ENCODE measurements at regions not wholly inside any gene's neighbourhood (a gene's known extent, or its start where the extent isn't known, plus 50 kb on each side); places are given as distances from the start of the nearest gene placed in this dataset.

DNA sequence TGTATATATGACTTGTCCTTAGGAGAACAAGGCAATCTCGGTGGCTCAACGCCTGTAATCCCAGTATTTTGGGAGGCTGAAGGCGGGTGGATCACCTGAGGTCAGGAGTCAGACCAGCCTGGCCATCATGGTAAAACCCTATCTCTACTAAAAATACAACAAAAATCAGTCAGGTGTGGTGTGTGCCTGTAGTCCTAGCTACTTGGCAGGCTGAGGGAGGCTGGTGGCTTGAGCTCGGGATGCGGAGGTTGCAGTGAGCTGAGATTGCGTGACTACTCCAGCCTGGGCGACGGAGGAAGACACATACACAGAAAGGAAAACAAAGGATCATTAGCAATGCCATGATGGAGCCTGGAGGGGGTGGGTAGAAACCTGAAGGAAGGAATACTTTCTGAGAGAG lies 166.6 kb upstream of the RREB1 start:
- H3K36me3 Mint-ChIP-seq = no peaks in the 10 kb centered on the region
- peaks cover 0 to 5% (median 3%) of the 10 kb centered on the region in 3 donors for H3K27me3 Mint-ChIP-seq (ENCODE audit: low read depth in 3 of 3)
- Histone ChIP-seq H3K4me1 (ENCODE audit: control insufficient read depth in 1 of 2, insufficient read depth in 2 of 2, low read length in 2 of 2) (peaks cover 10 to 14% of the 10 kb centered on the region in 2 donors), H3K9ac (ENCODE audit: insufficient read depth, low read length, poor library complexity, severe bottlenecking) (no peak overlapping the region), H3K4me3 (replicated peaks in 1 of 3; ENCODE audit: low read depth in 2 of 3, low read length in 3 of 3) (no peak overlapping the region), H3K4me2 (replicated peaks; ENCODE audit: extremely low read depth, low read length, poor library complexity, severe bottlenecking) (no peak overlapping the region), H3K27ac (ENCODE audit: low read depth in 1 of 2, low read length in 2 of 2) (no peak overlapping the region), H3K36me3 (replicated peaks in 1 of 2; ENCODE audit: control insufficient read depth in 1 of 2, insufficient read depth in 2 of 2, low read length in 2 of 2) (no peaks in the 10 kb centered on the region), H3K9me3 (replicated peaks in 1 of 2; ENCODE audit: control insufficient read depth in 1 of 2, insufficient read depth in 1 of 2, low read length in 2 of 2) (no peaks in the 10 kb centered on the region), H3K27me3 (ENCODE audit: control insufficient read depth in 2 of 2, insufficient read depth in 2 of 2, low read length in 2 of 2) (no peaks in the 10 kb centered on the region), H4K20me1 (ENCODE audit: insufficient read depth, low read length) (no peaks in the 10 kb centered on the region), H3K79me2 (ENCODE audit: insufficient read depth, low read length) (no peaks in the 10 kb centered on the region), H2AFZ (ENCODE audit: insufficient read depth, low read depth, low read length, poor library complexity, severe bottlenecking) (no peak overlapping the region)
- intact Hi-C loops (cut with micrococcal nuclease) = no loop called here
- H3K4me3 Mint-ChIP-seq = no peak overlapping the region
- no peak for DNase-seq
- WGBS (ENCODE audit: insufficient coverage) = 96% methylated on average over 5 of the region's 8 CpGs
- peaks cover 17% of the 10 kb centered on the region for H3K4me1 Mint-ChIP-seq
- peaks cover 0 to 5% (median 0%) of the 10 kb centered on the region in 7 donors for H3K9me3 Mint-ChIP-seq
- peak overlapping the region in 1 of 7 donors; percentile 64 for H3K27ac Mint-ChIP-seq
- TF ChIP-seq, protein P1, sequence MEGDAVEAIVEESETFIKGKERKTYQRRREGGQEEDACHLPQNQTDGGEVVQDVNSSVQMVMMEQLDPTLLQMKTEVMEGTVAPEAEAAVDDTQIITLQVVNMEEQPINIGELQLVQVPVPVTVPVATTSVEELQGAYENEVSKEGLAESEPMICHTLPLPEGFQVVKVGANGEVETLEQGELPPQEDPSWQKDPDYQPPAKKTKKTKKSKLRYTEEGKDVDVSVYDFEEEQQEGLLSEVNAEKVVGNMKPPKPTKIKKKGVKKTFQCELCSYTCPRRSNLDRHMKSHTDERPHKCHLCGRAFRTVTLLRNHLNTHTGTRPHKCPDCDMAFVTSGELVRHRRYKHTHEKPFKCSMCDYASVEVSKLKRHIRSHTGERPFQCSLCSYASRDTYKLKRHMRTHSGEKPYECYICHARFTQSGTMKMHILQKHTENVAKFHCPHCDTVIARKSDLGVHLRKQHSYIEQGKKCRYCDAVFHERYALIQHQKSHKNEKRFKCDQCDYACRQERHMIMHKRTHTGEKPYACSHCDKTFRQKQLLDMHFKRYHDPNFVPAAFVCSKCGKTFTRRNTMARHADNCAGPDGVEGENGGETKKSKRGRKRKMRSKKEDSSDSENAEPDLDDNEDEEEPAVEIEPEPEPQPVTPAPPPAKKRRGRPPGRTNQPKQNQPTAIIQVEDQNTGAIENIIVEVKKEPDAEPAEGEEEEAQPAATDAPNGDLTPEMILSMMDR (IDR thresholded peaks at IDR 0.05) = no peak

DNA sequence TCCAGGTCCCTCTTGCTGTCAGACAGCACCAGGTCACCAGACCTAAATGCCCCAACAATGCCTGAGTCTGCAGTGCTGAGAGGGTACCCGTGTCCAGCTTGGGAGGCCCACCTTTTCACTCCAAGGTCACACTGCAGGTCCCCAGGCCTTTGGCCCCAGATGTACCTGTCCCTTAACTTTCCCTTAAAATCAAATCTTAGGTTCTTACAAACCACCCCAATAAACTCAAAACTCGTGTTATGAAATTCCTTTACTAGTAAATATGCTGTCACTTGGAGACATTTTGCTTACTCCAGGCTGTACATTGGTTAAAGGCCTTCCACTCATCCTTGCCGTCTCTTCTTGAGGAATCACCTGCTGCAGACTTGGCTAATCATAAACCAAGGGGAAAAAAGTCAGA lies 165.7 kb upstream of the RREB1 start:
- Histone ChIP-seq H3K79me2 (ENCODE audit: insufficient read depth, low read length) (no peaks in the 10 kb centered on the region), H2AFZ (ENCODE audit: insufficient read depth, low read depth, low read length, poor library complexity, severe bottlenecking) (no peak overlapping the region), H3K27ac (ENCODE audit: low read depth in 1 of 2, low read length in 2 of 2) (no peak overlapping the region), H3K9me3 (replicated peaks in 1 of 2; ENCODE audit: control insufficient read depth in 1 of 2, insufficient read depth in 1 of 2, low read length in 2 of 2) (no peaks in the 10 kb centered on the region), H3K4me3 (replicated peaks in 1 of 3; ENCODE audit: low read depth in 2 of 3, low read length in 3 of 3) (no peak overlapping the region), H3K4me2 (replicated peaks; ENCODE audit: extremely low read depth, low read length, poor library complexity, severe bottlenecking) (no peak overlapping the region), H3K36me3 (replicated peaks in 1 of 2; ENCODE audit: control insufficient read depth in 1 of 2, insufficient read depth in 2 of 2, low read length in 2 of 2) (no peaks in the 10 kb centered on the region), H3K27me3 (ENCODE audit: control insufficient read depth in 2 of 2, insufficient read depth in 2 of 2, low read length in 2 of 2) (no peaks in the 10 kb centered on the region), H3K9ac (ENCODE audit: insufficient read depth, low read length, poor library complexity, severe bottlenecking) (no peak overlapping the region), H3K4me1 (ENCODE audit: control insufficient read depth in 1 of 2, insufficient read depth in 2 of 2, low read length in 2 of 2) (peaks cover 10 to 14% of the 10 kb centered on the region in 2 donors), H4K20me1 (ENCODE audit: insufficient read depth, low read length) (no peaks in the 10 kb centered on the region)
- WGBS (ENCODE audit: insufficient coverage) = 83% methylated on average over 2 of the region's 3 CpGs
- Mint-ChIP-seq H3K4me3 (peak overlapping the region in 1 of 2 donors; percentile 91), H3K9me3 (peaks cover 0 to 5% (median 0%) of the 10 kb centered on the region in 7 donors), H3K36me3 (no peaks in the 10 kb centered on the region), H3K4me1 (peaks cover 17% of the 10 kb centered on the region), H3K27ac (peak overlapping the region in 1 of 7 donors; percentile 61), H3K27me3 (ENCODE audit: low read depth in 3 of 3) (peaks cover 0 to 5% (median 1%) of the 10 kb centered on the region in 3 donors)
- no peak for DNase-seq
- TF ChIP-seq, protein P1 (IDR thresholded peaks at IDR 0.05) = no peak
- intact Hi-C loops (cut with micrococcal nuclease) = no loop called here

All from CD14-positive monocyte (primary cell).